ENCODE measurements at regions not wholly inside any gene's neighbourhood (a gene's known extent, or its start where the extent isn't known, plus 50 kb on each side); places are given as distances from the start of the nearest gene placed in this dataset.

DNA sequence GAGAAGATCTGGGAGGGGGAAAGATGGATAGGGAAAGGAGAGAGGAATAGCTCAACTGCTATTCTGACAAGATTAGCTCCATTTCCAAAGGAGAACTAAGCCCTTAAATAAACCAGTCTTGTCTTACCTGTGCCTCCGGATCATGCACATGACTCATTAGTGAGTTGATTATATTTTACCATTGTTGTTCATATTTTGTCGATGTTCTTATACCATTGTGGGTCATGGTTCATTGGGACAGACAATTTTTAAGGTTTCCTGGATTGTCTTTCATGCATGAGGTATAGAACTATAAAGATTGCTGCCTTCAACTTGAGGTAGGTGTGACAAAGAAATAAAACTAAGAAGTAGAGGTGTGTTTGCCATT is 243.0 kb upstream of the ATP2B1 start:
- H3K4me1 ChIP-seq (ENCODE audit: insufficient read depth, low read length): peaks cover 23% of the 10 kb centered on the region
- H3K9me3 ChIP-seq (ENCODE audit: low read depth, low read length): no peaks in the 10 kb centered on the region
- H3K4me3 ChIP-seq (ENCODE audit: low read length): no peak overlapping the region
- no peaks in the 10 kb centered on the region for H3K27me3 ChIP-seq (ENCODE audit: insufficient read depth, low read length)

- Histone ChIP-seq H3K9me3 (ENCODE audit: low read depth, low read length) (no peaks in the 10 kb centered on the region), H3K4me1 (ENCODE audit: insufficient read depth, low read length) (peaks cover 23% of the 10 kb centered on the region), H3K27me3 (ENCODE audit: insufficient read depth, low read length) (no peaks in the 10 kb centered on the region), H3K4me3 (ENCODE audit: low read length) (no peak overlapping the region)
These were observed 242.5 kb upstream of the ATP2B1 start for GRCh38 chr12:89951050-89951693.

- Histone ChIP-seq H3K27me3 (ENCODE audit: insufficient read depth, low read length) (no peaks in the 10 kb centered on the region), H3K9me3 (ENCODE audit: low read depth, low read length) (no peaks in the 10 kb centered on the region), H3K4me3 (ENCODE audit: low read length) (no peak overlapping the region), H3K4me1 (ENCODE audit: insufficient read depth, low read length) (peaks cover 23% of the 10 kb centered on the region)
These were observed 241.8 kb upstream of the ATP2B1 start for GRCh38 chr12:89950421-89950820.

GRCh38 chr12:89949457-89950195 is 241.0 kb upstream of the ATP2B1 start:
- Histone ChIP-seq H3K9me3 (ENCODE audit: low read depth, low read length) (no peaks in the 10 kb centered on the region), H3K4me1 (ENCODE audit: insufficient read depth, low read length) (peaks cover 23% of the 10 kb centered on the region), H3K4me3 (ENCODE audit: low read length) (no peak overlapping the region), H3K27me3 (ENCODE audit: insufficient read depth, low read length) (no peaks in the 10 kb centered on the region)

DNA sequence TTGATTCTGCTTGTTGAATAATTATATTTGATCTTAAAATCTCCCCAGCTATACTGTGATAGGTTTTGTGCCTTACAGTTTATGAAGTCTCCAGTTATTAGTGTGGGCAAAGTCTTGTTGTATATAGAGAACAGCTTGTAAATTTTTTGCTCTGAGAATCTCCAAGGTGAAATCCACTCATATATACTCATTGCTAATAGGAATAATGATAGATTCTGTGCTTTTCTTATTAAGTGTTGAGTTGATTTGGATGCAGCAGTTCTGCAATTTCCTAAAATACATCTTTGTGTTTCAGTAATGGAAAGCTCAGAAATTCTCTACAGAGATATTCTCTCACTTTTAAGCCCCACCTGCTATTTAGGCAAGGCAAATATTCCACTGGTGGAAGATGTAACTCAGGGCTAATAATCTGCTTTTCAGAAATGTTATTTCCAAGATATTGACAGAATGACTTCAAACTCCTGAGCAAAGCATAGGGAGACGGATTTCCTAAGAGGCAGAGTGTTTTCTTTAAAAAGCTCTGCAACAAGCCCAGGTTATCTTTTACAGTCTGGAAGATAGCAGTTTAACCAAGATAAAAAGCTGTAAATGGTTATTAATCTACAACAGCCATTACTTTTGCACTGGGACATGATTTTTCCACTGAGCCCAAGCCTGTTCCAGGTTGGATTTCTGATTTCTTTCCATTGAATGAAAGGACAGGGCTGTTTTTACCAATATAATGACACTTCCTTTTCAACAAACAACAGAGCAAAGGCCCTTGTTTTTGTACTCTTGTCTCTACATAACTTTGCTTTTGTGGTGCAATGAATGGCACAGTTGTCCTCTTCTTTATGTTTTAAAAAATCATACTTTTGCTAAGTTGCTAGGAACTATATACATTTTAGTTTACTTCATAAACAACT is 239.9 kb upstream of the ATP2B1 start:
- H3K4me1 ChIP-seq (ENCODE audit: insufficient read depth, low read length): peaks cover 23% of the 10 kb centered on the region
- H3K27me3 ChIP-seq (ENCODE audit: insufficient read depth, low read length): no peaks in the 10 kb centered on the region
- no peak overlapping the region for H3K4me3 ChIP-seq (ENCODE audit: low read length)
- H3K9me3 ChIP-seq (ENCODE audit: low read depth, low read length): no peaks in the 10 kb centered on the region

DNA sequence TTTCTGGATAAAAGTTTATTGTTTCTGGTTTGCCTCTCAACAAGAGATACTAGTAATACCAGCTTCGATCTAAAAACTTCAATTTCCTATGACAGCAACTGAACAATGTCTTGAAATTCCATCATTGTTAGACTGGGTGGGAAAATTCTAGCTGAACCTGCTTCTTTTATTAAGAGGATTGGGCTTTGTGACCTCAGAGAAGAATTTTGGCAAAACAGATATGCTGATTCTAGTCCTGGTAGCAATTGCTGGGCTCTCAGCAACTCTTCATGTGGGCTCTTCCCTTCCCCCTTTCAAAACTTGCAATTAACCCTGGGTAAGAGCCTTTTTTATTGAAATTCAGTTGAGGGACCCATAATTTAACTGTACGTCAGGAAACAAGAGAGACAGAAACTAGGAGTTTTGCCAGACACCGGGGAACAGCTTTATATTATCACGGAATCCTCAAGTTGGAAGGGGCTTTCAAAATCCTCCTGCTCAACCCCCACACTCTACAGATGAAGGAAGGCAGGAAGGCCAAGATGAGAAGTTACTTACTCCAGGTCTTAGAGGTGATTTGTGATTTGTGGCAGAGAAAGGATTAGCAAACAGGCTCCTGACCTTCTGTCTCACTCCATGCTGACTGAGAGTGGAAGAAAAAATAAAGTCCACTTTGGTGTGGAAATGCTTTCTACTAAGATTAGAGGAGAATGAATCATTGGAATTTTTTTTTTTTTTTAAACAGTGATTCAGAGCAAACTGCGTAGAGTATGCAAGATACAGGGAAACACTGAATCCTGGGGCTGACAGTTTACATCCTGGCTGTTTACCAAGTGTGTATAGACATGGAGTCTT is 239.0 kb upstream of the ATP2B1 start:
- H3K27me3 ChIP-seq (ENCODE audit: insufficient read depth, low read length): no peaks in the 10 kb centered on the region
- no peak overlapping the region for H3K4me3 ChIP-seq (ENCODE audit: low read length)
- H3K4me1 ChIP-seq (ENCODE audit: insufficient read depth, low read length): peaks cover 26% of the 10 kb centered on the region
- H3K9me3 ChIP-seq (ENCODE audit: low read depth, low read length): no peaks in the 10 kb centered on the region

GRCh38 chr12:89946518-89947135 is 238.0 kb upstream of the ATP2B1 start:
- Histone ChIP-seq H3K4me1 (ENCODE audit: insufficient read depth, low read length) (peaks cover 27% of the 10 kb centered on the region), H3K27me3 (ENCODE audit: insufficient read depth, low read length) (no peaks in the 10 kb centered on the region), H3K4me3 (ENCODE audit: low read length) (no peak overlapping the region), H3K9me3 (ENCODE audit: low read depth, low read length) (no peaks in the 10 kb centered on the region)

GRCh38 chr12:89945123-89945522 is 236.5 kb upstream of the ATP2B1 start:
- Histone ChIP-seq H3K4me1 (ENCODE audit: insufficient read depth, low read length) (peaks cover 14% of the 10 kb centered on the region), H3K9me3 (ENCODE audit: low read depth, low read length) (no peaks in the 10 kb centered on the region), H3K4me3 (ENCODE audit: low read length) (no peak overlapping the region), H3K27me3 (ENCODE audit: insufficient read depth, low read length) (no peaks in the 10 kb centered on the region)

- Histone ChIP-seq H3K27me3 (ENCODE audit: insufficient read depth, low read length) (no peaks in the 10 kb centered on the region), H3K9me3 (ENCODE audit: low read depth, low read length) (no peaks in the 10 kb centered on the region), H3K4me1 (ENCODE audit: insufficient read depth, low read length) (peaks cover 9% of the 10 kb centered on the region), H3K4me3 (ENCODE audit: low read length) (no peak overlapping the region)
These were observed 234.8 kb upstream of the ATP2B1 start for GRCh38 chr12:89943463-89943862.

GRCh38 chr12:89941436-89941835 is 232.8 kb upstream of the ATP2B1 start:
- Histone ChIP-seq H3K9me3 (ENCODE audit: low read depth, low read length) (no peaks in the 10 kb centered on the region), H3K27me3 (ENCODE audit: insufficient read depth, low read length) (no peaks in the 10 kb centered on the region), H3K4me1 (ENCODE audit: insufficient read depth, low read length) (peaks cover 4% of the 10 kb centered on the region), H3K4me3 (ENCODE audit: low read length) (no peak overlapping the region)

DNA sequence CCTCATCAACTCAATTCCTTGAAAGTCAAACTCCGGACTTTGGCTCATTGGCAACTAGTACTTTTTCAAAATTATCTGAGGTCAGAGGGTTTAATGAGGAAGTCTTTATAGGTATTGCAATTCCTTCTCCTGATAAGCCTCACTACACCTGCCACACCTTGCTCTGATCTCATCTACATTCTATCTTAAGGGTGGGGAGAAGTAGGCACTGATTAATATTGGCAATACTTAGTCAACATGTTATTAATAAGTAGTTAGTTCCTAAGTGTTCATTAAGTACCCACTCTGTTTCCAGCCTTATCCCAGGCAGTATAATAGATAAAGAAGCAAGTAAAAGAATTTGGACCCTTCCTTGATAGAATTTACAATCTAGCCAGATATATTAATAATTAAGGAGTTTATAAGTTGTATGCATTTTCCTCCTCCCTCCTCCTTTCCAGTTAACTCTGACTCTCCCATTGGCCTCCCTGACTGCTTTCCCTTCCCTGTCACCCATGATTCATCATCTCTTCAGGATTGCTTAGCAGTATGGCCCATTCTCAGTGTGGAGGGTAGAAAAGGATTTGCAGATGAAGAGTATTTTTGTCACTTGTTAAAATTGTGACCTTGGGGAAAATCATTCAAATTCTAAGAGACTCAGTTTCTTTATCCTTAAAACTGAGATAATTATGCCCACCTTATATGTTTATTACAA is 231.0 kb upstream of the ATP2B1 start:
- Histone ChIP-seq H3K4me1 (ENCODE audit: insufficient read depth, low read length) (peaks cover 19% of the 10 kb centered on the region), H3K27me3 (ENCODE audit: insufficient read depth, low read length) (no peaks in the 10 kb centered on the region), H3K4me3 (ENCODE audit: low read length) (no peak overlapping the region), H3K9me3 (ENCODE audit: low read depth, low read length) (no peaks in the 10 kb centered on the region)

GRCh38 chr12:89936631-89937030 is 228.0 kb upstream of the ATP2B1 start:
- Histone ChIP-seq H3K4me1 (ENCODE audit: insufficient read depth, low read length) (peaks cover 15% of the 10 kb centered on the region), H3K27me3 (ENCODE audit: insufficient read depth, low read length) (no peaks in the 10 kb centered on the region), H3K4me3 (ENCODE audit: low read length) (no peak overlapping the region)

GRCh38 chr12:89935850-89936249 is 227.2 kb upstream of the ATP2B1 start:
- H3K4me3 ChIP-seq (ENCODE audit: low read length): no peak overlapping the region
- peaks cover 15% of the 10 kb centered on the region for H3K4me1 ChIP-seq (ENCODE audit: insufficient read depth, low read length)
- no peaks in the 10 kb centered on the region for H3K27me3 ChIP-seq (ENCODE audit: insufficient read depth, low read length)
- no peaks in the 10 kb centered on the region for H3K9me3 ChIP-seq (ENCODE audit: low read depth, low read length)

More at GRCh38 chr12:89936631-89937030, 228.0 kb upstream of the ATP2B1 start:
- no peaks in the 10 kb centered on the region for H3K9me3 ChIP-seq (ENCODE audit: low read depth, low read length)

DNA sequence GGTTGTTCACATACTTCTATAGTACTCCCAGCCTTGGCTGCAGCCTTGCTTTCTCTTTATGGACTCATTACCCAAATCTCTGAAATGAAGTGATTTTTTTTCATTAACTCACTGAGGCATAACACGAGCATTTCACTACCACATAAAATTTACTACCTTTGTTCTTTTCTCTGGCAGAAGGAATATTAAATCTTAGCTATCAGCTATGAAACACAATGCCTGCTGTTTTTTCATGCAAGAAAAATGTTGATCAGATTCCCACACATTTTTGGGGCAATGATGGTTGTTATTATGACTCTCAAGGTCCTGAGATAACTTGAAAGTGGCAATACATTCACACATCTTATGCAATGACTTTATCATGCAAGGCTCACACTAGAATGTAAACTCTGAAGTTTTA is 225.3 kb upstream of the ATP2B1 start:
- Histone ChIP-seq H3K4me1 (ENCODE audit: insufficient read depth, low read length) (peaks cover 15% of the 10 kb centered on the region), H3K4me3 (ENCODE audit: low read length) (no peak overlapping the region), H3K27me3 (ENCODE audit: insufficient read depth, low read length) (no peaks in the 10 kb centered on the region), H3K9me3 (ENCODE audit: low read depth, low read length) (no peaks in the 10 kb centered on the region)

Measured in mononuclear cell (primary cell).